HUES64 (cell line): ENCODE measurements at regions not wholly inside any gene's neighbourhood (a gene's known extent, or its start where the extent isn't known, plus 50 kb on each side); places are given as distances from the start of the nearest gene placed in this dataset.
"Not testable (repeated sequence)": the region's sequence is repeated elsewhere in the genome, so short reads cannot be mapped to it uniquely, and the experiment has no call there.

Experiments used
- H3K27ac ChIP-seq: 2 replicates; pipeline ENCODE4 v1.7.0; 2013; ENCODE audit warnings: low read depth, low read length, inconsistent platforms
- H3K27me3 ChIP-seq: 2 replicates; pipeline ENCODE4 v1.6.1; 2013; ENCODE audit warnings: mild to moderate bottlenecking, low read length; ENCODE audit not compliant: insufficient read depth
- H3K36me3 ChIP-seq: 2 replicates; pipeline ENCODE4 v1.6.1; 2013; ENCODE audit warnings: mild to moderate bottlenecking, low read length; ENCODE audit not compliant: insufficient read depth
- H3K4me1 ChIP-seq: 2 replicates; pipeline ENCODE4 v1.6.1; 2013; ENCODE audit warnings: mild to moderate bottlenecking, low read length, moderate library complexity; ENCODE audit not compliant: insufficient read depth
- H3K4me3 ChIP-seq: 2 replicates; pipeline ENCODE4 v1.5.1; 2013; ENCODE audit warnings: mild to moderate bottlenecking, low read length, moderate library complexity
- H3K9ac ChIP-seq: 2 replicates; pipeline ENCODE4 v1.6.1; 2013; ENCODE audit warnings: mild to moderate bottlenecking, low read depth, low read length
- H3K9me3 ChIP-seq: 2 replicates; pipeline ENCODE4 v1.6.1; 2013; ENCODE audit warnings: low read depth, low read length; ENCODE audit not compliant: insufficient read depth
- WGBS: fragments of 150-250, 120-280 bp; methylation state at CpG from one replicate; pipeline ENCODE4 v1.1.7; 2013; ENCODE audit warnings: missing lambda C conversion rate; 5-methylcytosine and 5-hydroxymethylcytosine counted together

DNA sequence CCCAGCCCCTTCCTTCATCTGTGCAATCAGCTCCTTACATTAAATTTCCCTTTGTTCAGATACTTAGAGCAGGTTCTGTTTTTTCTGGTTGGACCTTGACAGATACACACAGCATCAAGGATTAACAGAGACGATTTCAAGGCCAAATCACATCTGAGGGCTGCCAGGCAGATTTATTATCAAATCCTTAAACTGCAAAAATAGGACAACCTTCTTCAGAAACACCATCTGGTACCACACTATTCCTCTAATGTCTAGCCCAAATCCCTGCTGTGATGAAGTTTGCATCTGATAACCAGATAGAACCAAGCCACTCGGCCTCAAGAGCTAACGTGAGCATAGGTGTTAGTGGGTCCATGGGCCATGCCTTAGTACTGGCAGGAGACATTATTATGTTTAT is 250.7 kb upstream of the PROK2 start:
- 94% methylated on average over 3 of the region's 3 CpGs for WGBS
- Histone ChIP-seq H3K9ac (no peak overlapping the region), H3K27ac (no peak overlapping the region), H3K9me3 (no peaks in the 10 kb centered on the region), H3K36me3 (no peaks in the 10 kb centered on the region), H3K4me1 (0 out of 2 replicates have a peak, but pooled peaks cover 6% of the 10 kb centered on the region), H3K4me3 (no peak overlapping the region), H3K27me3 (no peaks in the 10 kb centered on the region)

DNA sequence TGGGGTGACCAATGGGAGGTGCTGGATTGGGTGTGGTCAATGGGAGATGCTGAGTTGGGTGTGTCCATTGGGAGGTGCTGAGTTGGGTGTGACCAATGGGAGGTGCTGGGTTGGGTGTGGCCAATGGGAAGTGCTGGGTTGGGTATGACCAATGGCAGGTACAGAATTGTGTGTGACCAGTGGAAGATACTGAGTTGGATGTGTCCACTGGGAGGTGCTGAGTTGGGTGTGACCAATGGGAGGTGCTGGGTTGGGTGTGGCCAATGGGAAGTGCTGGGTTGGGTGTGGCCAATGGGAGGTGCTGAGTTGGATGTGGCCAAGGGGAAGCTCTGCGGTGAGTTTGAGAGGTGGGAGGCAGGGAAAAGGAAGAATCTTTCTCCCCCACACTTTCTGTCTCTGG is 250.0 kb upstream of the PROK2 start:
- whole genome bisulfite sequencing = no CpG with 5 or more reads among the region's 1 CpG
- Histone ChIP-seq H3K4me3 (no peak overlapping the region), H3K4me1 (0 out of 2 replicates have a peak, but pooled peaks cover 6% of the 10 kb centered on the region), H3K27ac (no peak overlapping the region), H3K27me3 (no peaks in the 10 kb centered on the region), H3K36me3 (no peaks in the 10 kb centered on the region), H3K9ac (no peak overlapping the region), H3K9me3 (no peaks in the 10 kb centered on the region)

DNA sequence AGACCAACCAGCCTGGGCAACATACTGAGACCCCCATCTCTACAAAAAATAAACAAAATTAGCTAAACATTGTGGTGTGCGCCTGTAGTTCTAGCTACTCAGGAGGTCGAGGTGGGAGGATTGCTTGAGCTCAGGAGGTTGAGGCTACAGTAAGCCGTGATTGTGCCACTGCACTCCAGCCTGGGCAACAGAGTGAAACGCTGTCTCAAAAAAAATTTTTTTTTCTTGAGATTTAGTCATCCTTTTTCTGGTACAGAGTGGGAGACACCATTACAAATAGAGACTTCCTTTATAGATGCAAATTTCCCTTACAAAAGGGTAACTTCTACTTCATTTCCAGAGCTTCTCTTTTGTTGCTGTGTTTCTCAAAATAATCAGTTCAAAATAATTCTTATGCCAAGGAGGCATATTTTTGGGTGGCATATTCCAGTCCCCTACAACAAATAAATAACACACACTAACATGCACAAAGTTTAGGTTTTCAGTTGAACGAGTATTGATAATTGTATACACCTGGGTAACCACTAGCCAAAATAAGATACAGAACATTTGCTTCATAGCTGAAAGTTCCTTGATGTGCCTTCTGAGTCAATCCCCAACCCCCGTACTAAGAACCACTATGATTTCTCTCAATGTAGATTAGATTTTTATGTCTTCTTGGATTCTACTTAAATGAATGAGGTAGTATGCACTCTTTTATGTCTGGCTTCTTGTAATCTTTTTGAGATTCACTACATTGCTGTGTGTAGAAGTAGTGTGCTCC is 248.9 kb upstream of the PROK2 start:
- Histone ChIP-seq H3K36me3 (no peaks in the 10 kb centered on the region), H3K4me3 (no peak overlapping the region), H3K9me3 (no peaks in the 10 kb centered on the region), H3K27ac (no peak overlapping the region), H3K4me1 (peaks cover 15% of the 10 kb centered on the region), H3K9ac (no peak overlapping the region), H3K27me3 (no peaks in the 10 kb centered on the region)
- 94% methylated on average over 6 of the region's 6 CpGs for WGBS

DNA sequence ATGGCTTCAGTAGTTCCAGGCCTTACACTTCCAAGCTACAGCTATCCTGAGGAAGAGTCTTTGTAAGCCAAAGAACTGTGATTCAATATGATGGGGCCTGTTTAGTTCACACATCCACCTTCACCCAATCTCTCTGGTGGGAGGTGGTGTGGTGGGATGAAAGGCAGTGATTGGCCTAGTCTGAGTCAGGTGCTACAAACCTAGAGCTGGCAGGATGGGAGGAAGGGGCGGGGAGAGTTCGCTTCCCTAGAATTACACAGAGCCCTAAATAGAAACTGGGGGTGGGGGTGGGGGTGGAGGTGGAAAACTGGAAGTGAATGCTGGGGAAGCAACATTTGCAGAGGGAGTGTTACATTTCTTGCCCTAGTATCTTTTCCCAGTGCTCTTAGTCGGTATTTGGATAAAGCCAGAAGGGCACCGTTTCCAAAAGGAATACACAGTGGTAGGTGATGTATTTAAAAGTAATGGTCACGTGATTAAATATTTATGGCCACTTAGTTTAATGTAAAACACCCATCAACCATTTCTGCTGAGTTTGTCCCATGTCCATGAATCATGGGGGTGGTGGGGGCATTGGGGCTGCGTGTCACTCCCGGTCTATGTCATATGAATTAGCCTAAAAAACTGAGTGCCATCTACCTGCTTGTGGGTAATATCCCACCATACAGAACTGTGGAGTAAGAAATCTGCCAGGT is 247.6 kb upstream of the PROK2 start:
- peaks cover 21% of the 10 kb centered on the region for H3K4me1 ChIP-seq
- H3K36me3 ChIP-seq = no peaks in the 10 kb centered on the region
- 91% methylated on average over 5 of the region's 7 CpGs for WGBS
- H3K9me3 ChIP-seq = no peaks in the 10 kb centered on the region
- no peaks in the 10 kb centered on the region for H3K27me3 ChIP-seq
- H3K27ac ChIP-seq = no peak overlapping the region
- no peak overlapping the region for H3K4me3 ChIP-seq
- no peak overlapping the region for H3K9ac ChIP-seq

DNA sequence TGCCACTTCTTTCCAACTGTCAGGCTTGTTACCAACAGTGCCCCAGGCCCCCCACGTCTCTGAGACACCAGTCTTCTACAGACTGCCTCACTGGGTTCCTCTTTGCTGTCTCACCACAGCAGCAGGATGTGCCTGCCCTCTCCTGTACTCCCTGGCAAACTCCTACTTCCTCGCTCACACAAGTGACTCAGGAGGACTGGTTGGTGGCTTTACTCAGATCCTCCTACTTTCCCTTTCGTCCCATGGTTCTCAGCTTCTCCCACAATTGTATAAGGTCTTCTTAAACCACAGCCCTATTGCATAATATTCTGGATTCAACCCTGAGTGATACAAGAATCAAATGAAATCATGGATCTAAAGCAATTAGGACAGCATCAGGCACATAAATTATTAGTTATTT is 246.6 kb upstream of the PROK2 start:
- 85% methylated on average over 3 of the region's 3 CpGs for WGBS

DNA sequence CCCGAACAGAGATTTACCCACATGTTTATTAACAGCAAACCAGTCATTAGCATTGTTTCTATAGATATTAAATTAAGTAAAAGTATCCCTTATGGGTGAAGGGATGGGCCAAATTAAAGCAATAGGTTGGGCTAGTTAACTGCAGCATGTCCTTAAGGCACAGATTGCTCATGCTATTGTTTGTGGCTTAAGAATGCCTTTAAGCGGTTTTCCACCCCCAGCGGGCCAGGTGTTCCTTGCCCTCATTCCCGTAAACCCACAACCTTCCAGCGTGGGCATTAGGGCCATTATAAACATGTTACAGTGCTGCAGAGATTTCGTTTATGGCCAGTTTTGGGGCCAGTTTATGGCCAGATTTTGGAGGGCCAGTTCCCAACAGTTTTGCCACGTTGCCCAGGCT is 245.3 kb upstream of the PROK2 start:
- 83% methylated on average over 6 of the region's 7 CpGs for WGBS
- H3K27me3 ChIP-seq, H3K9ac ChIP-seq, H3K27ac ChIP-seq, H3K36me3 ChIP-seq, H3K4me3 ChIP-seq, H3K9me3 ChIP-seq: not testable (repeated sequence)
- peaks cover 21% of the 10 kb centered on the region for H3K4me1 ChIP-seq

More for the DNA sequence above, 246.6 kb upstream of the PROK2 start:
- Histone ChIP-seq H3K27ac (no peak overlapping the region), H3K9ac (no peak overlapping the region), H3K27me3 (no peaks in the 10 kb centered on the region), H3K9me3 (no peaks in the 10 kb centered on the region), H3K4me3 (no peak overlapping the region), H3K4me1 (peaks cover 21% of the 10 kb centered on the region), H3K36me3 (no peaks in the 10 kb centered on the region)

DNA sequence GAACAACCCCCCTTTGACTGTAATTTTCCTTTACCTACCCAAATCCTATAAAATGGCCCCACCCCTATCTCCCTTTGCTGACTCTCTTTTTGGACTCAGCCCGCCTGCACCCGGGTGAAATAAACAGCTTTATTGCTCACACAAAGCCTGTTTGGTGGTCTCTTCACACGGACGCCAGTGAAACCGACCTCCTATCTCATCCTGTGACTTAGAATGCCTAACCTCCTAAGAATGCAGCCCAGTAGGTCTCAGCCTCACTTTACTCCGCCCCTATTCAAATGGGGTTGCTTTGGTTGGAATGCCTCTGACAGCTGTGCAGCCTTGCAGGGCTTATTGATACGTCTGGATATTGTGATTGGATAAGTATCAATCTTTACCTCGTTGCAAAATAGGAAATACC is 243.8 kb upstream of the PROK2 start:
- H3K27ac ChIP-seq = peak overlapping the region; percentile 75
- H3K9ac ChIP-seq = peak overlapping the region; percentile 57; the same call in 1 of the 2 replicates
- H3K36me3 ChIP-seq, H3K9me3 ChIP-seq, H3K27me3 ChIP-seq: not testable (repeated sequence)
- peaks cover 19% of the 10 kb centered on the region for H3K4me1 ChIP-seq
- peak overlapping the region; percentile 36 for H3K4me3 ChIP-seq
- 4% methylated on average over 7 of the region's 8 CpGs for WGBS

DNA sequence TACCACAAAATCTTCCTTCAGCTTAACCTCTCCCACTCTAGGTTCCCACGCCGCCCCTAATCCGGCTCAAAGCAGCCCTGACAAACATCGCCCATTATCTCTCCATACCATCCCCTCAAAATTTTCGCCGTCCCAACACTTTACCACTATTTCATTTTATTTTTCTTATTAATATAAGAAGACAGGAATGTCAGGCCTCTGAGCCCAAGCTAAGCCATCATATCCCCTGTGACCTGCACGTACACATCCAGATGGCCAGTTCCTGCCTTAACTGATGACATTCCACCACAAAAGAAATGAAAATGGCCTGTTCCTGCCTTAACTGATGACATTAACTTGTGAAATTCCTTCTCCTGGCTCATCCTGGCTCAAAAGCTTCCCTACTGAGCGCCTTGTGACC is 243.4 kb upstream of the PROK2 start:
- H3K4me1 ChIP-seq = peaks cover 19% of the 10 kb centered on the region
- H3K36me3 ChIP-seq, H3K27me3 ChIP-seq, H3K9me3 ChIP-seq: not testable (repeated sequence)
- peak overlapping the region; percentile 36 for H3K4me3 ChIP-seq
- peak overlapping the region; percentile 75; the same call in 1 of the 2 replicates for H3K27ac ChIP-seq
- peak overlapping the region; percentile 57; the same call in 1 of the 2 replicates for H3K9ac ChIP-seq
- WGBS = 61% methylated on average over 7 of the region's 8 CpGs

DNA sequence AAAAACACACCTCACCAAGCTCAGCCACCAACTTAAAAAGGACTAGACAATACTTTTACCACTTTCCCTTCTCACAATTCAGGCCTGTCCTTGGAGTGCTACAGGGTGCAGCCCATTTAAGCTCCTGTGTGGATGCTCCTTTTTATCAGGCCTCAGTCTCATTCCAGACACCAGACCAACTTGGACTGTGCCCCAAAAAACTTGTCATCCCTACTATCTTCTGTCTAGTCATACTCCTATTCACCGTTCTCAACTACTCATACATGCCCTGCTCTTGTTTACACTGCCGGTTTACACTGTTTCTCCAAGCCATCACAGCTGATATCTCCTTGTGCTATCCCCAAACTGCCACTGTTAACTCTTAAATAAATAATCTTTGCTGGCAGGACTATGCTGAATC is 242.8 kb upstream of the PROK2 start:
- not testable (repeated sequence) for H3K36me3 ChIP-seq, H3K9ac ChIP-seq, H3K27me3 ChIP-seq, H3K4me3 ChIP-seq
- Histone ChIP-seq H3K9me3 (peaks cover 11% of the 10 kb centered on the region), H3K4me1 (peaks cover 15% of the 10 kb centered on the region), H3K27ac (peak overlapping the region; percentile 68; the same call in 1 of the 2 replicates)
- 65% methylated on average over 2 of the region's 2 CpGs for WGBS

DNA sequence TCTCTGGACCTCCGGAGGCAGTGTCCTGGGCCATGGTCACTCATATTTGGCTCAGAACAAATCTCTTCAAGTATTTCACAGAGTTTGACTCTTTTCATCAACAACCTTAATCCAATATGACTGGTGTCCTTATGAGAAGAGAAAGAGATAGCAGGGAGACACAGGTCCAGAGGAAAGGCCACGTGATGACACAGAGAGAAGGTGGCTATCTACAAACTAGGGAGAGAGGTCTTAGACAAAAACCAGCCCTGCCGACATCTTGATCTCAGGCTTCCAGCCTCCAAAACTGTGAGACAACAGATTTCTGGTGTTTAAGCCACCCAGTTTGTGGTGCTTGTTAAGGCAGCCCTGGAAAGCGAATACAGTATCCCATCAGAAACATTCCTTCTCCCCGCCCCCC is 237.1 kb upstream of the PROK2 start:
- H3K27ac ChIP-seq = no peak overlapping the region
- H3K4me3 ChIP-seq = no peak overlapping the region
- 94% methylated on average over 5 of the region's 5 CpGs for WGBS
- H3K27me3 ChIP-seq = no peaks in the 10 kb centered on the region
- H3K9me3 ChIP-seq = peaks cover 26% of the 10 kb centered on the region
- no peaks in the 10 kb centered on the region for H3K36me3 ChIP-seq
- H3K4me1 ChIP-seq = no peaks in the 10 kb centered on the region
- H3K9ac ChIP-seq = no peak overlapping the region

DNA sequence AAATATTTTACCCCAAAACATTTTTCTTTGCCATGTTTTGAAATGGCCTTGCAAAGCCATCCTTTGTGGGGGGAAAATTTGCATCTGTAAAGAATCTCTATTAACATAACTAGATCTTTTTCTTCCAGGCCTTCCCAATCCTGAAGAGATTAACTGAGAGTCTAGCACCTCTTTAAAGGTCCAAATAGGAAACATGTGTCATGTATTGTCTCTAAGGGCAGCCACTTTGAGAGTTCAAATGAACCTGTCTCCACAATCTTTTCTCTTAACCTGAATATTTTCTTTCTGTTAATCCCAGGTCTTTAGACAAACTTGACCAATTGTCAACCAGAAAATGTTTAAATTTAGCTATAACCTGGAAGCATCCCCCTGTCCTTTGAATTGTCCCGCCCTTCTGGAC is 236.6 kb upstream of the PROK2 start:
- Histone ChIP-seq H3K9ac (no peak overlapping the region), H3K4me1 (no peaks in the 10 kb centered on the region), H3K27ac (no peak overlapping the region), H3K36me3 (no peaks in the 10 kb centered on the region), H3K4me3 (no peak overlapping the region), H3K27me3 (no peaks in the 10 kb centered on the region), H3K9me3 (peaks cover 26% of the 10 kb centered on the region)
- 90% methylated on average over 1 of the region's 1 CpG for WGBS
